GM23338 (cell line): ENCODE measurements at regions not wholly inside any gene's neighbourhood (a gene's known extent, or its start where the extent isn't known, plus 50 kb on each side); places are given as distances from the start of the nearest gene placed in this dataset.

ENCODE experiments used
- ATAC-seq: fragments of 200-7000 bp; cut with Tn5 transposase; 3 replicates; pipeline ENCODE4 v1.9.1; 2020
- DNase-seq: peaks from one replicate; pipeline ENCODE4 v3.0.0-alpha.2; 2015; ENCODE audit warnings: low spot score
- H2AFZ ChIP-seq: fragments of 200-600 bp; sonication (generic); 2 replicates; pipeline ENCODE4 v1.8.0; 2016; ENCODE audit warnings: antibody characterized with exemption, mild to moderate bottlenecking, moderate library complexity
- H3F3A ChIP-seq: fragments of 200-600 bp; sonication (generic); replicated peaks from 2 replicates; pipeline ENCODE4 v1.8.0; 2017; ENCODE audit warnings: antibody characterized with exemption, mixed run types, low read depth
- H3K27ac ChIP-seq: fragments of 200-600 bp; sonication (generic); 2 replicates; pipeline ENCODE4 v1.6.1; 2016; ENCODE audit warnings: low read depth
- H3K27me3 ChIP-seq: fragments of 200-600 bp; sonication (generic); 2 replicates; pipeline ENCODE4 v1.8.0; 2016; ENCODE audit warnings: mild to moderate bottlenecking, mixed run types, moderate library complexity; ENCODE audit not compliant: insufficient read depth
- H3K36me3 ChIP-seq: fragments of 200-600 bp; sonication (generic); 2 replicates; pipeline ENCODE4 v1.8.0; 2016; ENCODE audit warnings: mild to moderate bottlenecking; ENCODE audit not compliant: insufficient read depth
- H3K4me1 ChIP-seq: fragments of 200-600 bp; sonication (generic); 2 replicates; pipeline ENCODE4 v1.8.0; 2016; ENCODE audit warnings: mild to moderate bottlenecking, moderate library complexity; ENCODE audit not compliant: insufficient read depth
- H3K4me2 ChIP-seq: fragments of 200-600 bp; sonication (generic); 2 replicates; pipeline ENCODE4 v1.7.1; 2017; ENCODE audit warnings: mixed run types
- H3K4me3 ChIP-seq: fragments of 200-600 bp; sonication (generic); 2 replicates; pipeline ENCODE4 v1.6.1; 2016; ENCODE audit warnings: mixed run types
- H3K79me2 ChIP-seq: fragments of 200-600 bp; sonication (generic); replicated peaks from 2 replicates; pipeline ENCODE4 v1.8.0; 2017; ENCODE audit warnings: mild to moderate bottlenecking; ENCODE audit not compliant: insufficient read depth
- H3K9me2 ChIP-seq: fragments of 200-600 bp; sonication (generic); 2 replicates; pipeline ENCODE4 v1.8.0; 2017; ENCODE audit not compliant: insufficient read depth
- H4K20me1 ChIP-seq: fragments of 200-600 bp; sonication (generic); replicated peaks from 2 replicates; pipeline ENCODE4 v1.8.0; 2017; ENCODE audit warnings: mild to moderate bottlenecking; ENCODE audit not compliant: insufficient read depth
- H3K27ac Mint-ChIP-seq: 2 replicates; pipeline ENCODE4 v1.8.0; 2020; ENCODE audit warnings: inconsistent platforms, mild to moderate bottlenecking, moderate library complexity, mixed read lengths
- H3K27me3 Mint-ChIP-seq: 3 replicates; pipeline ENCODE4 v1.8.0; 2022; ENCODE audit warnings: low read depth, mild to moderate bottlenecking, moderate library complexity, mixed read lengths, inconsistent platforms; ENCODE audit not compliant: insufficient read depth, poor library complexity
- H3K36me3 Mint-ChIP-seq: 3 replicates; pipeline ENCODE4 v1.8.0; 2021; ENCODE audit warnings: low read depth, mild to moderate bottlenecking, inconsistent platforms, moderate library complexity, mixed read lengths
- H3K4me1 Mint-ChIP-seq: 3 replicates; pipeline ENCODE4 v1.8.0; 2020; ENCODE audit warnings: mild to moderate bottlenecking, inconsistent platforms, mixed read lengths
- H3K4me3 Mint-ChIP-seq: 3 replicates; pipeline ENCODE4 v1.8.0; 2021; ENCODE audit warnings: moderate library complexity, mild to moderate bottlenecking, inconsistent platforms, mixed read lengths
- H3K9me3 Mint-ChIP-seq: 3 replicates; pipeline ENCODE4 v1.8.0; 2020; ENCODE audit warnings: moderate library complexity, mild to moderate bottlenecking, inconsistent platforms, mixed read lengths
- CTCF ChIP-seq, 2 experiments: fragments of 200-600 bp in 1 of 2; sonication (generic) in 1 of 2; conservative IDR thresholded peaks; 2 replicates each; pipeline versions ENCODE4 v1.5.1 to v1.6.1; 2016 to 2017; ENCODE audit warnings: antibody characterized with exemption in 2 of 2, low read depth in 2 of 2, mild to moderate bottlenecking in 2 of 2, moderate library complexity in 1 of 2
- EZH2 ChIP-seq: fragments of 200-600 bp; sonication (generic); IDR thresholded peaks from one replicate; pipeline ENCODE4 v1.8.0; 2017; ENCODE audit warnings: antibody characterized with exemption, mild to moderate bottlenecking, low read depth; ENCODE audit not compliant: unreplicated experiment
- EZH2phosphoT487 ChIP-seq: fragments of 200-600 bp; sonication (generic); IDR thresholded peaks from one replicate; pipeline ENCODE4 v1.8.1; 2018; ENCODE audit warnings: antibody characterized with exemption; ENCODE audit not compliant: unreplicated experiment
- JUNB ChIP-seq: IDR thresholded peaks from one replicate; pipeline ENCODE4 v1.6.1; 2016; ENCODE audit warnings: antibody characterized with exemption; ENCODE audit not compliant: unreplicated experiment
- NANOG ChIP-seq: IDR thresholded peaks from 2 replicates; pipeline ENCODE4 v1.6.1; 2016; ENCODE audit warnings: antibody characterized with exemption, borderline replicate concordance
- POLR2AphosphoS5 ChIP-seq: IDR thresholded peaks from 2 replicates; pipeline ENCODE4 v1.6.1; 2016; ENCODE audit warnings: antibody characterized with exemption, low read depth
- REST ChIP-seq: IDR thresholded peaks from one replicate; pipeline ENCODE4 v1.6.1; 2018; ENCODE audit warnings: antibody characterized with exemption; ENCODE audit not compliant: unreplicated experiment
- STAT1 ChIP-seq: IDR thresholded peaks from one replicate; pipeline ENCODE4 v1.6.1; 2016; ENCODE audit warnings: antibody characterized with exemption; ENCODE audit not compliant: unreplicated experiment
- ZNF114 ChIP-seq: fragments of 250-450 bp; sonication (Bioruptor Pico); IDR thresholded peaks from 2 replicates; pipeline ENCODE4 v1.5.0; 2020; ENCODE audit warnings: mild to moderate bottlenecking, moderate library complexity
- ZNF331 ChIP-seq: fragments of 250-450 bp; sonication (Bioruptor Pico); IDR thresholded peaks from 2 replicates; pipeline ENCODE4 v1.5.0; 2020; ENCODE audit warnings: low read depth, mild to moderate bottlenecking, moderate library complexity
- TF ChIP-seq, protein P1 (sequence below): fragments of 250-450 bp; sonication (Bioruptor Pico); IDR thresholded peaks from 2 replicates; pipeline ENCODE4 v1.5.0; 2020; ENCODE audit warnings: mild to moderate bottlenecking, moderate library complexity
- TF ChIP-seq, protein P2 (sequence below): IDR thresholded peaks from 2 replicates; pipeline ENCODE4 v1.6.1; 2016; ENCODE audit warnings: antibody characterized with exemption

- Mint-ChIP-seq H3K4me1 (no peaks in the 10 kb centered on the region; the same call in 2 of the 3 replicates), H3K27ac (no peak overlapping the region), H3K4me3 (no peak overlapping the region), H3K9me3 (no peaks in the 10 kb centered on the region), H3K27me3 (no peaks in the 10 kb centered on the region), H3K36me3 (no peaks in the 10 kb centered on the region)
- no peak overlapping the region for H3K27ac ChIP-seq
- H2AFZ ChIP-seq: no peak overlapping the region
- H3K4me3 ChIP-seq: no peak overlapping the region
- H3K27me3 ChIP-seq: 0 out of 2 replicates have a peak, but pooled peaks cover 2% of the 10 kb centered on the region
- no peaks in the 10 kb centered on the region for H3F3A ChIP-seq
- H3K79me2 ChIP-seq: no peaks in the 10 kb centered on the region
- TF ChIP-seq CTCF (conservative IDR thresholded peaks at IDR 0.05; ENCODE audit: low read depth in 2 of 2) (no peak), STAT1 (no peak), POLR2AphosphoS5 (no peak), JUNB (no peak), EZH2 (no peak), REST (no peak), EZH2phosphoT487 (no peak), ZNF114 (CRISPR knock-in tag) (no peak), NANOG (no peak), ZNF331 (CRISPR knock-in tag) (no peak)
- TF ChIP-seq, protein P1, sequence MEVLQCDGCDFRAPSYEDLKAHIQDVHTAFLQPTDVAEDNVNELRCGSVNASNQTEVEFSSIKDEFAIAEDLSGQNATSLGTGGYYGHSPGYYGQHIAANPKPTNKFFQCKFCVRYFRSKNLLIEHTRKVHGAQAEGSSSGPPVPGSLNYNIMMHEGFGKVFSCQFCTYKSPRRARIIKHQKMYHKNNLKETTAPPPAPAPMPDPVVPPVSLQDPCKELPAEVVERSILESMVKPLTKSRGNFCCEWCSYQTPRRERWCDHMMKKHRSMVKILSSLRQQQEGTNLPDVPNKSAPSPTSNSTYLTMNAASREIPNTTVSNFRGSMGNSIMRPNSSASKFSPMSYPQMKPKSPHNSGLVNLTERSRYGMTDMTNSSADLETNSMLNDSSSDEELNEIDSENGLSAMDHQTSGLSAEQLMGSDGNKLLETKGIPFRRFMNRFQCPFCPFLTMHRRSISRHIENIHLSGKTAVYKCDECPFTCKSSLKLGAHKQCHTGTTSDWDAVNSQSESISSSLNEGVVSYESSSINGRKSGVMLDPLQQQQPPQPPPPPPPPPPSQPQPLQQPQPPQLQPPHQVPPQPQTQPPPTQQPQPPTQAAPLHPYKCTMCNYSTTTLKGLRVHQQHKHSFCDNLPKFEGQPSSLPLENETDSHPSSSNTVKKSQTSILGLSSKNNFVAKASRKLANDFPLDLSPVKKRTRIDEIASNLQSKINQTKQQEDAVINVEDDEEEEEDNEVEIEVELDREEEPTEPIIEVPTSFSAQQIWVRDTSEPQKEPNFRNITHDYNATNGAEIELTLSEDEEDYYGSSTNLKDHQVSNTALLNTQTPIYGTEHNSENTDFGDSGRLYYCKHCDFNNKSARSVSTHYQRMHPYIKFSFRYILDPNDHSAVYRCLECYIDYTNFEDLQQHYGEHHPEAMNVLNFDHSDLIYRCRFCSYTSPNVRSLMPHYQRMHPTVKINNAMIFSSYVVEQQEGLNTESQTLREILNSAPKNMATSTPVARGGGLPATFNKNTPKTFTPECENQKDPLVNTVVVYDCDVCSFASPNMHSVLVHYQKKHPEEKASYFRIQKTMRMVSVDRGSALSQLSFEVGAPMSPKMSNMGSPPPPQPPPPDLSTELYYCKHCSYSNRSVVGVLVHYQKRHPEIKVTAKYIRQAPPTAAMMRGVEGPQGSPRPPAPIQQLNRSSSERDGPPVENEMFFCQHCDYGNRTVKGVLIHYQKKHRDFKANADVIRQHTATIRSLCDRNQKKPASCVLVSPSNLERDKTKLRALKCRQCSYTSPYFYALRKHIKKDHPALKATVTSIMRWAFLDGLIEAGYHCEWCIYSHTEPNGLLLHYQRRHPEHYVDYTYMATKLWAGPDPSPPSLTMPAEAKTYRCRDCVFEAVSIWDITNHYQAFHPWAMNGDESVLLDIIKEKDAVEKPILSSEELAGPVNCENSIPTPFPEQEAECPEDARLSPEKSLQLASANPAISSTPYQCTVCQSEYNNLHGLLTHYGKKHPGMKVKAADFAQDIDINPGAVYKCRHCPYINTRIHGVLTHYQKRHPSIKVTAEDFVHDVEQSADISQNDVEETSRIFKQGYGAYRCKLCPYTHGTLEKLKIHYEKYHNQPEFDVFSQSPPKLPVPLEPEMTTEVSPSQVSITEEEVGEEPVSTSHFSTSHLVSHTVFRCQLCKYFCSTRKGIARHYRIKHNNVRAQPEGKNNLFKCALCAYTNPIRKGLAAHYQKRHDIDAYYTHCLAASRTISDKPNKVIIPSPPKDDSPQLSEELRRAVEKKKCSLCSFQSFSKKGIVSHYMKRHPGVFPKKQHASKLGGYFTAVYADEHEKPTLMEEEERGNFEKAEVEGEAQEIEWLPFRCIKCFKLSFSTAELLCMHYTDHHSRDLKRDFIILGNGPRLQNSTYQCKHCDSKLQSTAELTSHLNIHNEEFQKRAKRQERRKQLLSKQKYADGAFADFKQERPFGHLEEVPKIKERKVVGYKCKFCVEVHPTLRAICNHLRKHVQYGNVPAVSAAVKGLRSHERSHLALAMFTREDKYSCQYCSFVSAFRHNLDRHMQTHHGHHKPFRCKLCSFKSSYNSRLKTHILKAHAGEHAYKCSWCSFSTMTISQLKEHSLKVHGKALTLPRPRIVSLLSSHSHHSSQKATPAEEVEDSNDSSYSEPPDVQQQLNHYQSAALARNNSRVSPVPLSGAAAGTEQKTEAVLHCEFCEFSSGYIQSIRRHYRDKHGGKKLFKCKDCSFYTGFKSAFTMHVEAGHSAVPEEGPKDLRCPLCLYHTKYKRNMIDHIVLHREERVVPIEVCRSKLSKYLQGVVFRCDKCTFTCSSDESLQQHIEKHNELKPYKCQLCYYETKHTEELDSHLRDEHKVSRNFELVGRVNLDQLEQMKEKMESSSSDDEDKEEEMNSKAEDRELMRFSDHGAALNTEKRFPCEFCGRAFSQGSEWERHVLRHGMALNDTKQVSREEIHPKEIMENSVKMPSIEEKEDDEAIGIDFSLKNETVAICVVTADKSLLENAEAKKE (CRISPR knock-in tag): no peak
- TF ChIP-seq, protein P2, sequence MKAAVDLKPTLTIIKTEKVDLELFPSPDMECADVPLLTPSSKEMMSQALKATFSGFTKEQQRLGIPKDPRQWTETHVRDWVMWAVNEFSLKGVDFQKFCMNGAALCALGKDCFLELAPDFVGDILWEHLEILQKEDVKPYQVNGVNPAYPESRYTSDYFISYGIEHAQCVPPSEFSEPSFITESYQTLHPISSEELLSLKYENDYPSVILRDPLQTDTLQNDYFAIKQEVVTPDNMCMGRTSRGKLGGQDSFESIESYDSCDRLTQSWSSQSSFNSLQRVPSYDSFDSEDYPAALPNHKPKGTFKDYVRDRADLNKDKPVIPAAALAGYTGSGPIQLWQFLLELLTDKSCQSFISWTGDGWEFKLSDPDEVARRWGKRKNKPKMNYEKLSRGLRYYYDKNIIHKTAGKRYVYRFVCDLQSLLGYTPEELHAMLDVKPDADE: no peak
- no peak for DNase-seq
- H4K20me1 ChIP-seq: no peaks in the 10 kb centered on the region
- H3K4me1 ChIP-seq: no peaks in the 10 kb centered on the region
- no peak for ATAC-seq
- no peak overlapping the region for H3K4me2 ChIP-seq
- no peaks in the 10 kb centered on the region for H3K36me3 ChIP-seq
- H3K9me2 ChIP-seq: no peaks in the 10 kb centered on the region
Observed at GRCh38 chr13:39279077-39279476, 240.8 kb downstream of the NHLRC3 start.
